GM13976 (cell line): ENCODE measurements at regions not wholly inside any gene's neighbourhood (a gene's known extent, or its start where the extent isn't known, plus 50 kb on each side); places are given as distances from the start of the nearest gene placed in this dataset.

Experiments
- DNase-seq: peaks from one replicate; pipeline ENCODE4 v3.0.0; 2012; ENCODE audit warnings: low spot score
- in situ Hi-C: fragments of 300-500 bp; cut with MboI; formaldehyde crosslinking; loops from one replicate; pipeline ENCODE4 v1.12.0; 2022; ENCODE audit warnings: low sequenced_read_pairs, mixed read lengths, inconsistent platforms; ENCODE audit not compliant: unreplicated experiment
- TF ChIP-seq, protein P1 (sequence below): IDR thresholded peaks from 2 replicates; pipeline ENCODE4 v1.5.1; 2012; ENCODE audit warnings: borderline replicate concordance, mild to moderate bottlenecking; ENCODE audit not compliant: insufficient read depth; ENCODE audit errors: extremely low read depth, missing control alignments, control extremely low read depth

DNA sequence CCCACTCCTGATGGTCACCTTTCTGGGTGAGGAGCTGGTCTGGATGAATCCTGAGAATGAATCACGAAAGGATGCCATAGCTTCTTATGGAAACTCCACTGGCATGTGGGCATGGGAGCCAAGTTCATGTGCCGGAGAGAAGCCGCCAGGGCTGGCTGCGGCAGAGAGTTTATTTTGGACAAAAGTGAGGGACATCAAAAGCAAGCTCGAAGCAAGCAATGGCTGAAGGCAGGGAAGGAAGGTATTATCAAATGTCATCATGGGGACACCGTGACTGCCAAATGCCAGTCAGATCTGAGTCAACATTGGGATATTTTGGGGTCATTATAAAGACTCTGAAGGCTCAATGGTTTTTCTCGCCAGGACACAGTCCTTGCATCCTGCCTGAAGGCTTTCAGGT, 249.1 kb downstream of the QKI start:
- in situ Hi-C loops: no loop called here
- TF ChIP-seq, protein P1, sequence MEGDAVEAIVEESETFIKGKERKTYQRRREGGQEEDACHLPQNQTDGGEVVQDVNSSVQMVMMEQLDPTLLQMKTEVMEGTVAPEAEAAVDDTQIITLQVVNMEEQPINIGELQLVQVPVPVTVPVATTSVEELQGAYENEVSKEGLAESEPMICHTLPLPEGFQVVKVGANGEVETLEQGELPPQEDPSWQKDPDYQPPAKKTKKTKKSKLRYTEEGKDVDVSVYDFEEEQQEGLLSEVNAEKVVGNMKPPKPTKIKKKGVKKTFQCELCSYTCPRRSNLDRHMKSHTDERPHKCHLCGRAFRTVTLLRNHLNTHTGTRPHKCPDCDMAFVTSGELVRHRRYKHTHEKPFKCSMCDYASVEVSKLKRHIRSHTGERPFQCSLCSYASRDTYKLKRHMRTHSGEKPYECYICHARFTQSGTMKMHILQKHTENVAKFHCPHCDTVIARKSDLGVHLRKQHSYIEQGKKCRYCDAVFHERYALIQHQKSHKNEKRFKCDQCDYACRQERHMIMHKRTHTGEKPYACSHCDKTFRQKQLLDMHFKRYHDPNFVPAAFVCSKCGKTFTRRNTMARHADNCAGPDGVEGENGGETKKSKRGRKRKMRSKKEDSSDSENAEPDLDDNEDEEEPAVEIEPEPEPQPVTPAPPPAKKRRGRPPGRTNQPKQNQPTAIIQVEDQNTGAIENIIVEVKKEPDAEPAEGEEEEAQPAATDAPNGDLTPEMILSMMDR: no peak
- no peak for DNase-seq

DNA sequence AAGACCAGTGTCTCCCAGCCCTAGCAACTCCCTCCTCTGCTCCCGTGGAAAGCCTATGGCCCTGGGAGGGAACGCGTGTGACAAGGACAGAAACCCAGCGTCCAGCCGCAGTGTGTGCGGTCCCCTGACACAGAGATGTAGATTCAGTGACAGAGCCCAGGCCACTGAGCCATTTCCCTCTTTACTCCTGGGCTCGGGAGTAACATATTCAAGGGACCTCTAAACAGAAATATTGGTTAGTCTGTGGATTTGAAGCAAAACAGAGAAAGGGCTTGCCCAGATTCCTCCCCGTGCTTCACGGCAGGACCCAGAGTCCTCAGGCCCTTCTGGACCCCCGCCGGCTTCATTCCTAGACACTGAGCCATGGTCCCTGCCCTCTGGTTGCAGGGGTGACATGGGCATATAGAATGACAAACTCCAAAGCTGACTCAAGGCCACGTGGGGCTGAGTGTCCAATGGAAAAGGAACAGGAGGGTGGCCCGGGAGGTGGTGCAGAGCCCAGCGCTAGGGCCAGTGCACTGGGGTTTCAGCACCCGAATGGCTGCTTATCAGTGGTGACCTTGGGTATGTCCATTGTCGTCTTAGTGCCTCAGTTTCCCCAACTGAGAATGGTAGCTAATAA, 248.2 kb downstream of the QKI start:
- TF ChIP-seq, protein P1: no peak
- in situ Hi-C loops: no loop called here
- DNase-seq: no peak

DNA sequence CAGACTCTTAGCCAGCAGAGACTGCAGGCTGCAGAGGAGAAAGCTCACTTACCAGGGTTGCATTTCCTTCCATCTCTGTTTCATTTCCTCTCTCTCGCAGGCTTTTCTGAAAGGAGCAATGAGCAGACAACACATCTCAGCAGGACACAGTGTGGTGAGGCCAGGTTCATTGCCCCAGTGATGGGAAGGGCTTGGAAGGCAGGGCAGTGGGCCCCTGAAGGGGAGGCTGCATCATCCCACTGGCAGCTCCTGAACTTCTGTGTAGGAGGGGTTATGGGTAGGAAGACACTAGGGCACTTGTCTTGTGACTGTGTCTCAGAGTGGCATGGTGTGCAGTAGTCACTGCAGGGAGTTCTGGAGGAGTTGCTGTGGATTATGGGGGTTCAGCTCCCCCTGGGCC, 246.8 kb downstream of the QKI start:
- no peak for DNase-seq
- TF ChIP-seq, protein P1: no peak
- in situ Hi-C loops: no loop called here

DNA sequence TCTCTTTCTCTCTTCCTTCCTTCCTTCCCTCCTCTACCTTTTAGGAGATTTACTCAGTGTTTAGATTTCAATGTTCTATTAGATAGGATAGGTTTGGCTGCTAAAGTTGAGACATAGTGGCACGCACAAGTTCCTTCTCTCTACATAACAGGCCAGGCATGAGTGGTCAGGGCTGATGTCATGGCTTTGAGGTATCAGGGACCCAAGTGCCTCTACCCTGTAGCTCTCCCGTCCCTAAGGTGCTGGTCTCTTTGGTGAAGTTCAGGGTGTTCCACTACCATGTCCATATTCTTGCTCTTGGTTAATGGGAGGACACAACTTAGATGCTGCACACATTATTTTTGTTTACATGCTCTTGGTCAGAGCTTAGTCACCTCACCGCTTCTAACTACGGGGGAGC, 245.3 kb downstream of the QKI start:
- in situ Hi-C loops: no loop called here
- DNase-seq: no peak
- TF ChIP-seq, protein P1: no peak

DNA sequence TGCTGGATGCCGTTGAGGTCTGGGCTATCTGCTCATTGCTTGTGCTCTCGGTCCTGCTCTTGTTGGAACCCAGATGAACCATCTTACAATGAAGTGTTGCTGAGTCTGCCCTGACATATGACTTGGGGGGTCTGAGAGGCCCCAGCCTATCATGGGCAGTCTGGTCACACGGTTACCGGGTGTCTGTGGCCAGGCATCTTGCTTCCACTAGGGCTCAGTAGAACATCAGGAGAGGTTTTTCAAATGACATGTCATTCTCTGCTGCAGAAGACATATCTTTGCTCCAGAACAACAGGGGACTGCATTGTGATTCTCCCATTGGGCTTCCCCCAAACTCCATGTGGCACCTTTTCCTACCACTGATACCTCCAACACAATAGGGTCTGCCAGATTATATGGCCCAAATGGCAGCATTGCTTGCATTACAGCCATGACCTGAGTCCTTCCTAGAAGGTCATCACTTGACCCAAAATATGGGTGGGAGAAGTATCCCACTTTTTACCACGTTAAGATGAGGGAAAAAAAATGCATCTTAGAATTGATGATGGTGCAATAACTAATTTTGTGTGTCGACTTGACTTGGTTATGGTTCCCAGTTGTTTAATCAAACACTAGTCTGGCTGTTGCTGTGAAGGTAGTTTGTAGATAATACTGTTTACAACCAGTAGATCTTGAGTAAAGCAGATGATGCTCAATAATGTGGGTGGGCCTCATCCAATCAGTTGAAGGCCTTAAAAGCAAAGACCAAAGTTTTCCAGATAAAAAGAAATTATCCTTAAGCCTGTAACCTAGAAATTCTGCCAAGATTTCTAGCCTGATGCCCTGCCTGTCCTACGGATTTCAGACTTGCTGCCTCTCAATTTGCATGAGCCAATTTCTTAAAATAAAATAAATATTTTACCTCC, 241.0 kb downstream of the QKI start:
- TF ChIP-seq, protein P1: no peak
- in situ Hi-C loops: no loop called here
- no peak for DNase-seq

DNA sequence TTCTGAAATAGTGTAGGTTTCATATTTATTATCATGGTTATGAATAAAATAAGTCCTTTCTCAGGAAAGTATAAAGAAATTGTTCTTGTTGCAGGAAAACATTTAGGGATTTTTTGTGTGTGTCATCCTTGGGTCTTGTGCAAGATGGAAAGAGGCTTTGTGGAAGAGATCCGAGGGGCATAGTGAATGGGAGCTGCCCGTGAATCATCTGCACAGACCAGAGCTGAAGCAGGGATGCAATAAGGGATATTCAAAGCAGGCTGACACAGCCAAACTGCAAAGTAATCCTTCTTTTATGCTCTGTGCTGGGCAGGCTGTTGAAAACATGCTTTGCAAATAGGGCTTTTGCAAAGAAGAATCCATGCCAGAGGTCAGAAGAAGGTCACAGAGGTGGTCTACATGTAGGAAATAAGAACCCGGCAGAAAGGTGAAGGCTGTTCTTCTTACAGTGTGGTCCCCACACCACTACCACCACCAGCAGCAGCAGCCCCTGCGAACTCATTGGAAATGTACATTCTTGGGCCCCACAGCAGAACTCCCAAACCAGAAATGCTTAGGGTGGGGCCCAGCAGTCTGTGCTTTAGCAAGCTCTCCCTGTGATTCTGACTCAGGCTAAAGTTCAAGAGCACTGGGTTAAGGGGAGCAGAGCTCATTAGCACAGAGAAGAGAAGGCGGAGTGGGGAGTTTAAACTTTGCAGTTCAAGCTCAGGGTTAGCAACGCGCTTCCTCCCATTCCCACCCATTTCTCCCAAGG, 237.6 kb downstream of the QKI start:
- in situ Hi-C loops: no loop called here
- DNase-seq: no peak
- TF ChIP-seq, protein P1: no peak
